NT2/D1 (cell line): ENCODE measurements at regions not wholly inside any gene's neighbourhood (a gene's known extent, or its start where the extent isn't known, plus 50 kb on each side); places are given as distances from the start of the nearest gene placed in this dataset.

Experiments
- YY1 ChIP-seq: IDR thresholded peaks from 2 replicates; pipeline ENCODE4 v1.6.1; 2011; ENCODE audit not compliant: insufficient read length, insufficient read depth
- ZNF274 ChIP-seq: IDR thresholded peaks from 2 replicates; pipeline ENCODE4 v1.6.1; 2011; ENCODE audit warnings: mild to moderate bottlenecking, low read depth, low read length

DNA sequence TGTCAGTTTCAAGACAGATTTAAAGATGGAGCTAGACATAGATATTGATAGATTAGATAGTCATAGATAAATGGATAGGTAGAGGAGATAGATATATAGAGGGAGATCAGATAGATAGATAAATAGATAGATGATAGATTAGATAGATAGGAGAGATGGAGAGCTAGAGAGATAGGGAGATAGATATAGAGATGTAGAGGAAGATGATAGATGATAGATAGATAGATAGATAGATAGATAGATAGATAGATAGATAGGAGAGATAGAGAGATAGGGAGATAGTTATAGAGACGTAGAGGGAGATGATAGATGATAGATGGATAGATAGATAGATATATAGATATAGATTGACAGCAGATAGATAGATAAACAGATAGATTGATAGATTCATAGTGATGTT, 1038.8 kb upstream of the AUTS2 start:
- no peak for TF ChIP-seq ZNF274
- TF ChIP-seq YY1, result no peak
